Embryonic facial prominence (tissue), 1 donor: ENCODE measurements at regions not wholly inside any gene's neighbourhood (a gene's known extent, or its start where the extent isn't known, plus 50 kb on each side); places are given as distances from the start of the nearest gene placed in this dataset.

Experiments used
- DNase-seq: peaks from one replicate; pipeline ENCODE4 v3.0.0-alpha.2; 2016; ENCODE audit errors: extremely low spot score

DNA sequence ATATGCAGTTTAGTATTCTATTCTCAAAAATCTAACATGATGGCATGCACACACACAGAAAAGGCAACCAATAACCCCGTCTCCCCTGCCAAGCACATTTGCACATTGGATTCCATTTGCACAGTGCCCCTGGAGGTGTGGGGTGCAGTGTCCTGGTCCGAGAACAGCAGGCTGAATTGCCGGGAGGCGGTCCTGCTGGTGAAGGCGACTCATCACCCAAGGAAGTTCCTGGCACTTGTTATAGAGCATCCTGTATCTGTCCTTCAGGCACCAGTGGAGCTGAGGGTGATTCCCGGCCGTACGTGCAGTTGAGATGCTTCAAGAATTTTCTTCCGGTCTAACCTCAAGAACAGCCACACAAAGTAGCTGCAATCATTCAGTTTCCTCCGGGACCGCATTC, 73.0 kb upstream of the RAB12 start:
- DNase-seq: no peak

DNA sequence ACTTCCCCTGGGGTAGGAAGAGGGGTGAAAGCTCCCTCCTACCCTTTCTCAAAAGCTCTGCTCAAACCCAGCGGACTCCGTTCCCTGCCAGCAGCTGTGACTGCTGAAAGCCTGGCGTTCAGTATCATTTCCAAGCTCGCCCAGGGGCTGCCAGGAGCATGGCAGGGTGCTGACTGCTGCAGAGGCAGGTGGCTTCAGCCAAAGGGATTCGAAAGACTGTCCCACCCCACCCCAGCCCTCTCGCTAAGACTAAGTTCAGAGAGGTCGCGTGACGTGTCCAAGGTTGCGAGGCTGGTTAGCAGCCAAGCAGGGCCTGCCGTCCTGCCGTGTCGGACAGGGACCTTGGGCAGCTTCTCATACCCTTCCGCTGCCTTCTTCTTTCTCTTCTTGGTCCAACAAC, 72.3 kb upstream of the RAB12 start:
- DNase-seq: no peak

DNA sequence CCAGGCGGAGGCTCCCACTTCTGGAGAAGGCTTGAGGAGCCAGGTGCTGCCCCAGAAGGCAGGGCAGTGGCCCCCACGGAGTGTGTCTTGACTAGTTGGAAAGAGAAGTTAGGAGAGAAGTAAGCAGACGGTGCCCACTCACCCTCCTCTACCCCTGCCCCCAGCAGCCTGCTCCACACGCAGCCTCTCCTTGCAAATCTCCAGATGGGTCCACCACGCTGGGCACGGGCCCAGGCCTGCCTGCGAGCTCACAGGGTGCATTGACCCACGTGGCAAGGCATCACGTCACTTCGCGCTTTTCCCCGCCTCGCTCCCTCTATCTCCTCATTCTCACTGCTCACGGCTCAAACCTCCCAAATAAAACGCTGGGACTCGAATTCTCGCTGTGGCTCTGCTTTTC, 71.8 kb upstream of the RAB12 start:
- DNase-seq: no peak

DNA sequence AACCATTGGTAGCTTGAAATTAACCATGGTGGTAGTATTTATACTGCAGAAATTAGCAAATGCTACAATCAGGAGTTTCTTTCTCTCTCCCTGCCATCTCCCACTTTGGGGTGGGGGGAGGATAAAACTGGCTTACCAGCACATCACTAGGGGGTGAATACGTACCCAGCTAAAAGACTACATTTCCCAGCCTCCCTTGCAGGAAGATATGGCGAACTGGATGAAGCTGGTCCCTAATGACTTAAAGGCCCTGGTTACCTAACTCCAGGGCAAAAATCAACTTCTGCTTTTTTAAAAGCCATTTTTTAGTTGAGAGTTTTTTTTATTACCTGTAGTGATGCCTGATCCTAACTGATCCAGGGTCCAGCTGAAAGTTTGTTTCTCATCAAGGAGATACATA, 70.3 kb upstream of the RAB12 start:
- DNase-seq: no peak

DNA sequence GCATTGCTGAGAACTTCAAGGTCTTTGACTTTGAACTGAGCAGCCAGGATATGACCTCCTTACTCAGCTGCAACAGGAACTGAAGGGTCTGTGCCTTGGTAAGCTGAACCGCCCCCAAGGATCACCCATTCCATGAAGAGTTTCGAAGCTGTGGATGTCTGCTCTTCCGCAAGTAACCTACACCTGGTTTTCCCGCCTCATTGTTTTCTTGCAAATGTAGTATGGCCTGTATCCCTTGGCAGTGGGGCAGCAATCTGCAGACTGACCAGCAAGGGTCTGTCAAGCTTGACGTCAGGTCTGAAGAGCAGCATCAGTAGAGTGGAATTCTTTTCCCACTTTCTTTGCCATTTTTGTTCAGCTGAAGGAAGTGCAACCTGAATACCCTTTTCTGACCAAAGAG, 62.6 kb upstream of the RAB12 start:
- no peak for DNase-seq

DNA sequence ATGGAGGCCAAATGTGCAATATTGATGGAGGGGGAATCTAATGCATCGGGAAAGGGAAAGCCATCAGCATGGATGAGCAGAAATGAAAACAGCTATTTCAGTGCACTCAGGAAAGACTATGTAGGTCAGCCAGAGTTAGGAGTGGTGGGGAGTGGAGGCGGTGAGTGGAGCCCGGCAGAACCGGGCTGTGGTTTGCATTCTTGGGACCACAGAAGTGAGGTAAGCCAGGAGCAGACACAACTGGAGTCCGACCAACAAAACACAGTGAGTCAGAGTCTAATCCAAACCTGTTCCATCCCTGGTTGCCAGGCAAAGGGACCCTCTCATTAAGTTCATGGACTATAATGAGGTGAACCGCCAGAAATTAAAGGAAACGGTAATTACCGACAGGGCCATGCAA, 61.1 kb upstream of the RAB12 start:
- DNase-seq: peak; percentile 25

DNA sequence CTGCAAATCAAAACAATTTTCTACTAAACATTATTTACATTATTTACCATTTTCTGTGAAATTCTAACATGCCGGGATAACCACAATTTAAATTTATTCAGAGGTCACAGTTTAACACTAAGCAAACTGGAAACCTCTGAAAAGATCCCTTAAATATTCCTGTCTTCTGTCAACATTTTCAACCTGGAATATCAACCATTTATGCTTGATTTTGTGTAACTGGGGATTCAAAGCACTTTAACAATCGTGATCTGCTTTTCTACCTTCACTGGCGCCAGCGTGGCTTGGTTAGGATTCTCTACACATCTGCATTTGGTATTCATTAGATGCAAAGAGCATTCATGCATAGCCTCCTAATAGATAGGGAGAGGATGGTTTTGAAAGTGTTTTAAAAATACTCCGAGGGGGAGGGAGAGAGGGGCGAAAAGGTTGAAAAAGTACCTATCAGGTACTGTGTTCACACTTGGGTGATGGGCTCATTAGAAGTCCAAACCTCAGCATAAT, 59.9 kb upstream of the RAB12 start:
- DNase-seq: no peak

DNA sequence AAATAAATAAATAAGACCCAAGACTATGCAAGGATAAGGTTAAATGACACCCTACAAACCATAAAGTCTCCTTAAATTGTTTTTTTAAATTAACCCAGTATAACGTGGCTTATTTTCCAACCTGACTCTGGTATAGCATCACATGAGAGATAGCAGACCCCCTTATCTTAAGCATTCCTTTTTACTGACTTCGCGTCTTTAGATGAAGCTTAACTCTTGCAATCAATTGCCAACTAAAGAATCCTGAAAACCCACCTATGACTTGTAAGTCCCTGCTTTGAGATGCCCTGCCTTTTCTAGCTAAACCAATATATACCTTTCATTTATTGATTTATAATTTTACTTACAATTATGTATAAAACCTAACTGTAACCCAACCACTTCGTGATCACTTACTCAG, 57.1 kb upstream of the RAB12 start:
- no peak for DNase-seq

DNA sequence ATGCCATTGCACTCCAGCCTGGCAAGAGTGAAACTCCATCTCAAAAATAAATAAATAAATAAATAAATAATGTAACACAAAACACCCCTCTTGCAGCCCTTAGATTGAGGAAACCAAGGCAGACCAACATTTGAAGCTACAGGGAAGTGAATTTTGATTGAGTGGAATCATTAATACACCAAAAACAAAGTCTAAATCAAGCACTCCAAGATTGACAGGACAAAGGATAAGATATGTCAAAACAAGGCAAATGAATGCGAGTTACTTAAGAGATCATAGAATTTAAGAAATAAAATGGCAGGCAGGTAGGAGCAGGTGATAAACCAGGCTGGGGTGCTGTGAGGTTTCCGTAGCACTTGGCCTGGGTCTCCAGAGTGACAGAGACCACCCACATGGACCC, 54.9 kb upstream of the RAB12 start:
- DNase-seq: no peak

DNA sequence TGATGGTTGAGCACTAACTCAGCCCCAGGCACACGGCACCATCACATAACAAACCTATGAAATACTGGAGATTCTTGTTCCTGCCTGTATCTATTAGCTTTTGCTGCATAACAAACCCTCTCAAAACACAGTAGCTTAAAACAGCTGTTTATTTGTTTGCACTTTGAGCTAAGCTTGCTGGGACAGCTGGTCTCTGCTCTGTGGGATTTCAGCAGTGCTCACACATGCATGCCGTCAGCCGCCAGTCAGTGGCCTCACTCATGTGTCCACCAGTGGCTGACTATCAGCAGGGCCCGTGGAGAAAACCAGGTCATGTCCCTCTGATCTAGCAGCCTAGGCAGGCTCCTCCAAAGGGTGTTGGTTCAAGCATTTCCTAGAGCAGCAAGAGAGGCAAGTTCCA, 52.8 kb upstream of the RAB12 start:
- no peak for DNase-seq
